ENCODE measurements at regions not wholly inside any gene's neighbourhood (a gene's known extent, or its start where the extent isn't known, plus 50 kb on each side); places are given as distances from the start of the nearest gene placed in this dataset.
"Not testable (repeated sequence)": the region's sequence is repeated elsewhere in the genome, so short reads cannot be mapped to it uniquely, and the experiment has no call there.

GRCh38 chr6:101015541-101015940 lies 134.4 kb upstream of the ASCC3 start:
- DNase-seq, result no peak

- DNase-seq, result no peak
Observed at GRCh38 chr6:101016163-101016562, 135.0 kb upstream of the ASCC3 start.

- no peak for DNase-seq
Observed at GRCh38 chr6:101018157-101018556, 137.0 kb upstream of the ASCC3 start.

GRCh38 chr6:101021504-101021903 lies 140.4 kb upstream of the ASCC3 start:
- no peak for DNase-seq

- no peak for DNase-seq
Observed at GRCh38 chr6:101042966-101043365, 161.8 kb upstream of the ASCC3 start.

GRCh38 chr6:101058296-101058695 lies 177.2 kb upstream of the ASCC3 start:
- no peak for DNase-seq

GRCh38 chr6:101066481-101066880 lies 185.4 kb upstream of the ASCC3 start:
- DNase-seq, result no peak

GRCh38 chr6:101069191-101069795 lies 188.2 kb upstream of the ASCC3 start:
- no peak for DNase-seq

GRCh38 chr6:101070044-101070608 lies 189.0 kb upstream of the ASCC3 start:
- DNase-seq, result no peak

GRCh38 chr6:101077344-101077743 lies 196.2 kb upstream of the ASCC3 start:
- no peak for DNase-seq

- no peak for DNase-seq
Observed at GRCh38 chr6:101079696-101080270, 198.7 kb upstream of the ASCC3 start.

GRCh38 chr6:101080597-101080996 lies 199.5 kb upstream of the ASCC3 start:
- DNase-seq, result no peak

GRCh38 chr6:101083533-101084175 lies 202.5 kb upstream of the ASCC3 start:
- DNase-seq, result no peak

GRCh38 chr6:101085327-101085726 lies 204.2 kb upstream of the ASCC3 start:
- no peak for DNase-seq

GRCh38 chr6:101086473-101086872 lies 205.3 kb upstream of the ASCC3 start:
- no peak for DNase-seq

GRCh38 chr6:101088594-101088993 lies 207.5 kb upstream of the ASCC3 start:
- no peak for DNase-seq

- DNase-seq, result no peak
Observed at GRCh38 chr6:101089640-101090039, 208.5 kb upstream of the ASCC3 start.

GRCh38 chr6:101090281-101090680 lies 209.2 kb upstream of the ASCC3 start:
- DNase-seq, result no peak

GRCh38 chr6:101098605-101099004 lies 217.5 kb upstream of the ASCC3 start:
- not testable (repeated sequence) for DNase-seq

- no peak for DNase-seq
Observed at GRCh38 chr6:101102702-101103101, 221.6 kb upstream of the ASCC3 start.

GRCh38 chr6:101108286-101108685 lies 227.2 kb upstream of the ASCC3 start:
- no peak for DNase-seq

- DNase-seq, result no peak
Observed at GRCh38 chr6:101110814-101111213, 229.7 kb upstream of the ASCC3 start.

GRCh38 chr6:101113468-101114260 lies 232.5 kb upstream of the ASCC3 start:
- no peak for DNase-seq

Measured in NCI-H1048 (cell line).